ENCODE measurements at regions not wholly inside any gene's neighbourhood (a gene's known extent, or its start where the extent isn't known, plus 50 kb on each side); places are given as distances from the start of the nearest gene placed in this dataset.
A peak's percentile ranks its signal among the peaks of the same experiment; 100 is the strongest.
"Not testable (repeated sequence)": the region's sequence is repeated elsewhere in the genome, so short reads cannot be mapped to it uniquely, and the experiment has no call there.

DNA sequence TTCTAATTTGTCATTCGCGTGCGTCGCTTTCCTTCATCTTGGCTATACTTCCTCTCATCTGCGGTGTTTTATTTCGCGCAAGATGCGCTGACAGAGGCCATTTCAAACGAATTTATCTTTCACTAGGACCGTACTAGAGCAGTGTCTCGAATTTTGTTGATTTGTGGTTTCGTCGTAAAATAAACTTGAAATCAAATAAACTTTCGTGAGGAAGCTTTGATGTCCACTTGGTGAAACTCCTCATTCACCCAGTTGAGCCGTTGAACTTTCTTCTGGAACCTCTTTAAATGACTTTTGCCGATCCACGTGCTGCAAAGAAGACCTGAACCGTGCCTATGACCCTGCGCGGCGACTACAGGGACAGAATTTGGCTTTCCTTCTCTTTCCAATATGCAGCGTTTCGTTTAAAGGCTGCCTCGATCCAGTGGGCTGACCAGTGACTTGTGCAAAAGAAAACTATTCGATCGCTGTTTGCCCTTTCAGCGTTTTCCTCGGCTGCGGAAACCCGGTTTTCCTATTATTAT lies 163.9 kb upstream of the PPP1R3A start:
- DNase-seq (ENCODE audit: low read depth) = peak; percentile 10

DNA sequence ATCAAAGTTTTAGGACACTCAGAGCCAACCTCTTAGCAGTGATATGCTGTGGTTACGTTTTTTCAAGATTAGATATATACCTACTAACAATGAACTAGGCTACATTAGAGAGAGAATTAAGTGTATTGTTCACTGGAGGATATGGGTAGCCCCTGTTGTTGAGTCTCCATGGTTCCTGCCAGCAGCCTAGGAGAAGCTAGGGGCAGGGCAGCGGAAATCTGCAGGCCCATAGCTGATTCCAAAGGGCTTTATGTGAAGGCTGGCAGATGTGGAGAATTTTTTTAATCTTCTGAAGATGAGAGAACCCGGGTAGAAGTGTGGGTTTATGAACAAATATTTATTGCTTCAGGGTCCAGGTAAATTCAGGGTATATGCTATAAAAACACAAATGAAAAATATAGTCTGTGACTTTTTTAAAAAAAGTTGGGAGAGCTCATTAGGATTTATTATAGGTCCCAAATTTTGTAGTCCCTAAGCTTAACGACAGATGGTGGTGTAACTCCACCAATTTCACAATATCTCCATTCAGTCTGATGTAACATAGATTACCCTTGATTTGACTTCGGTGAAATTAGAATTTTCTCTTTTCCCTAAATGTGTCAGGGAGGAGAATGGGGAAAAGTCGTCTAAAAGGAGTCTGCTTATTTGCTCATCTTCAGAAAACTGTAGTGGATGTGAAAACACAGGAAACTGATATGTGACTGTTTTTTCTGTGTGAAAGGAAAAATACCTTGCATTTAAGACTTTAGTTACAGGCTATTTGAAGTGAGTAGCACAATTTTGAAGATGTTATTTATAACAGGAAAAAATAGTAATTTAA lies 163.0 kb upstream of the PPP1R3A start:
- DNase-seq (ENCODE audit: low read depth) = peak; percentile 63

GRCh38 chr7:114077158-114077524 lies 158.3 kb upstream of the PPP1R3A start:
- not testable (repeated sequence) for DNase-seq (ENCODE audit: low read depth)

GRCh38 chr7:114076392-114077157 lies 157.8 kb upstream of the PPP1R3A start:
- not testable (repeated sequence) for DNase-seq (ENCODE audit: low read depth)

DNA sequence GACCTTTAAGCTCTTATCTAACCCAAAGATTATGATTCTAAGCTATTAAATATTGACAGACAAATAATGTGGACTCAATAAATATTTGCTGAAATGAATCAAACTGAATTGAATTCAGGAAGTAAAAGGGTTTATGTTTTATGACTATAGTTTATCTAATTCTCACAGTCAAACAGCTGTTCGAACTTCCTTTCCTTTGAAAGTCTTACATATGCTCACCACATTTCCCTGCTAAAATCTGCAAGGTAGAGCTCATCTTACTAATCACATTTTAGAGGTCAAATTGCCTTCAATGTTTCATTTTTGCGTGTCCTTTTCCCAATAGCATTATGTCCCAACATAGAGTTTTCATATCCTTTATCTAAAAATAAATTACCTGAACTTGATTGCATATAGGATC lies 154.9 kb upstream of the PPP1R3A start:
- DNase-seq (ENCODE audit: low read depth) = no peak

DNA sequence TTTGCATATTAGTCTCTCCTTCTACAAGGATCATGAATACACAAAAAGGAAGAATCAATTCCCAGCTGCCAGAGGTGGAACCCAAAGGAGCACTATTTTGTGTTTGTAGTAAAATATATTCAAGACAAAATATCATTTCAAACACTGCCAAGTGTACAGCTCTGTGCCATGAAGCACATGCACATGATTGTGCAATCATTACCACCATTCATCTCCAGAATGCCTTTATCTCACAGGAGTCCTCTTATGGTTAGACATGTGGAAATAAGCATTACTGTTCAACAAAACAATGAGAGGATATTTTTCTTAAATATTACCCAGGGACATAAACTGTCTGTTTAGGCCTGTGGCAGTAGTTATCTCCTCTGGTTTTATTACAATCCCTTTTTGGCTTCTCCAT lies 151.4 kb upstream of the PPP1R3A start:
- DNase-seq (ENCODE audit: low read depth) = peak; percentile 55

DNA sequence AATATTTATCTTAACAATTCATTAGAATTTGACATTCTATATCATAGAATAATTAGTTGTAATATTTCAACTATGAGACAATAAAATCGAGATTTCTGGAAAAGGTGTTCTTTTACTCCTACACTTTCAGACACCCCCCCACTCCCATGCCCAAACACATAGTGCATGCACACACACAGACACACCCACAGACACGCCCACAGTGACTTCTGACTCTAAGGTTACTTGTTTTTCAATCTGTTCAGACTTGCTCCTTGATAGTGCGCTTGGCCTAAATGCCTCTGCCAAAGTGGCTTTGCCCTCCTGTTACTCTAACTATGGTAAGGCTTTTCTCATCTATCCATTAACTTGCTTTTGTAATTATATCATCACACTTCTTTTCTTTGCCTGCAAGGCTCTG lies 144.0 kb upstream of the PPP1R3A start:
- no peak for DNase-seq (ENCODE audit: low read depth)

- no peak for DNase-seq (ENCODE audit: low read depth)
Measured at GRCh38 chr7:114051871-114052331, 133.1 kb upstream of the PPP1R3A start.

- no peak for DNase-seq (ENCODE audit: low read depth)
Measured at GRCh38 chr7:114050571-114050970, 131.8 kb upstream of the PPP1R3A start.

DNA sequence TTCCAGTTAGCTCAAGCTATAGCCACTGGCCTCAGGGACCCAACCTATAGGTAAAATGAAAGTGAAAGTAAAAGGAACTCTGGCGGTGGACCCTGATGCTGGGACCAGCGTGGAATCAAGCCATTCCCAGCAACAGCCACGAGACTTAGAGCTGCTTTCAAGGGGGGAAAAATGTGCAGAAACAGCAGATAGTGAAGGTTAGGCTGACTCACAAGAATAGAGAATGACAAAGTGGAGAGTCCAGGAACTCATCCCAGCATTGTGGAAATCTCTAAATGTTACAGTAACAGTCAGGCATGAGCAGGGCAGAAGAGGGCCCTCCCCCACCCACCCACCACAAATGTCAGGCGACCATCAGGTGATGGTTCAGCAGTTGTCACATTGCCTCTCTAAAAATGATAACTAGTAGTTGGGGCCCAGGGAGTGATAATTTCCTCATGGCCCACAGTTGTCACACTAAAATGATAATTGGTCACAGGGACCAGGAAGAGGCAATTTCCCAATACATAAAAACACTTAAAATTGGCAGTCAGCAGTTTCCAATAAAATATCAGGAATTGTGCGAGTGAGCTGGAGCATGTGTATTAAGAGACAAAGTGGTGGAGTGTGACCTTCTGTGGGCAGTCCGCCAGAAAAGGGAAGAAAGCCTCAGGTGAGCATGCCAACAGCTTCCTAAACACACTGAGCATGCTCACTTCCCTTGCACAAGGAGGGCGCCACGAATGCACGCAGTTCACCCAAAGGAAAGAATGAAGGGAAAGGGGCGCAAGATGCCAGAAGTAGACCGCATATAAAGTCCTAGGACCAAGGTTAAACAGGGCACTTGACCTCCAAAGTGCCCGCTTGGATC lies 129.8 kb upstream of the PPP1R3A start:
- DNase-seq (ENCODE audit: low read depth) = peak; percentile 29

DNA sequence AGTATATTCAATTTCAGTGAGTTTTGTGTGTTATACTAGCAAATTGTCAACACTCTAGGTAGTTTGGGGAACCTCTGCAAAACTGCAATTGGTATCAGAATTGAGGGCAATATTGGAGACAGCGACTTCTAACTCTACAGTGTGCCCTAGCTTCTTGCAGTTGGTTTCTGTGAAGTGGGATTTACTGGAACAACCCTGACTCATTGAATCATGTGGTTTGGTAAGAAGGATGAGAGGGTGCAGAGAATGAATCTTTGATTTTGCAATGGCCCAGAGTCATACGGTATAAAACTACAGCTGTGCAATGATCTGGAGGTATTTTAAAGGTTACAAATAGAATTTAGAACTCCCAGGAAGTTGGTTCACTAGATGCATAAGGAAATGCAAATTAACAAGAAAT lies 129.1 kb upstream of the PPP1R3A start:
- peak; percentile 66 for DNase-seq (ENCODE audit: low read depth)

DNA sequence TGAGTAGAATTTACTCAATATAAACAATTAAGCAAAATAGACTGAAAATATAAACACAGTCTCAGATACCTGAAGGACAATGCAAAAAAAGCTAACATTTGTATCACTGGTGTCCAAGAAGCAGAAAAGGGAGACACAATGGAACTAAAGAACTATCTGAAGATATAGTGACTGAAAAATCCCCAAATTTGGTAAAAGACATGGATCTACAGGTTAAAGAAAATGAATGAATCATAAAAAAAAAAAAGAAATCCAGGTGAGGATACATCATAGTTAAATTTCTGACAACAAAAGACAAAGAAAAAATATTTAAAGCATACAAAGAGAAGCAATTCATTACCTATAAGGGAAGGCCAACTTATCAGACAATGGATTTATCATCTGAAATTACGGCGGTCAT lies 114.7 kb upstream of the PPP1R3A start:
- DNase-seq (ENCODE audit: low read depth) = no peak

DNA sequence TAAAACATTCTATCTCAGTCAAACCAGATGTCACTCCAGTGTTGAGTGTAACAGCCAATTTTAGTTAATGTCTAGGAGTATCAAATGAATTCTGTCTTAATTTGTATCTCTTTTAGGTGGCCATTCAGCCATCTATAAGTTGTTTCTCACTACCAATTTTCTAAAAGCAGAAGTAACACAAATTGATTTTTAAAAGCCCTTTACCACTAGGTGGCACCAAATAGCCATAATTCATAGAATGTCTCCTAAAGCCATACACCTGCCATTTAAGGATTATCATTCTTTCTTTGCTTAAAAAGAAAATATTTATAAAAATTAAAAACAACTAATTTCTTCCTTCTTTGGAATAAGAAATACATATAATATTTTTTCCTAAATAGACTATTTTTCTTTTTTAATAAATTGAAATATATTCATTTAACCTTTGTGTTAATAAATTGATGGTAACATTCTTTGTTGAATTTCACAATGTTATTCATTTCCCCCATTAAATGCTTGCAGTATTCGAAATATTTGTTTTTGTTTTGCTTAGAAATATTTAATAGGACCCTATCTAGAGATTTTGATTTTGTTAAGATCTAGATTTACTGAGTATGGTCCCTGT lies 107.8 kb upstream of the PPP1R3A start:
- peak; percentile 36 for DNase-seq (ENCODE audit: low read depth)

- DNase-seq (ENCODE audit: low read depth) = no peak
Measured at GRCh38 chr7:114021135-114021534, 102.3 kb upstream of the PPP1R3A start.

GRCh38 chr7:114008696-114009095 lies 89.9 kb upstream of the PPP1R3A start:
- no peak for DNase-seq (ENCODE audit: low read depth)

DNA sequence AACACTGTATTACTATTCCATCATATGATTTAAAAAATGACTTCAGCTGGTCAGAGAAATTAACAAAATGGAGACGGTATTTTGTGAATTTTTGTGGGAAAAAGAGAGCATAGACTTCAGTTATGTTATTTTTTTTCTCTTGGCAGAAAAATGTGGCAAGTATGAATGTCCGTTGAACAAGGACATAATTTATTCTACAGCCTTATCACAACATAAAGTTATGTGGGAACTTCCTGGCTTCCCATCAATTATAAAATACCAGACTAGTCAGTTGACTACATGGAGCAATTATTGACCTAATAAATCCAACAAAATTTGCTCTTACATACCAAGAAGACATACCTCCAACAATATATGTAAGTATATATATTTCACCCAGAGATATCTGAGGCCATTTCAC lies 88.6 kb upstream of the PPP1R3A start:
- no peak for DNase-seq (ENCODE audit: low read depth)

DNA sequence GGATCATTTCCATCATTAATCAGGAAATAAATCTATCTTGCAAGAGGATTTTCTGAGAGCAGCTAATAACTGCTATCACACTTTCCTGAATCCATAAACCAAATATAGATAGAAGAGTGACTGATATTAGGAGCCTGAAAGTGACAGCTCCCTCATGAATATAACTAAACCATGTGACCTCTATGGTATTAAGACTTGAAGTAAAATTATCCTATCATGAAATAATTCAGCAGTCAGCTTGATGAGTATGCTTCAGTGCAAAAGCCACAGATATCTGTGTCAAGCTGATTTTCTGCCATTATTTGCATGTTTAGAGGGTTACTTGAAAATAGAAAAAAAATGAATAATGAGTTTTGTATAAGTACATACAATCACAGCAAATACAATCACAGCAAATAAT lies 80.1 kb upstream of the PPP1R3A start:
- DNase-seq (ENCODE audit: low read depth) = no peak

- no peak for DNase-seq (ENCODE audit: low read depth)
Measured at GRCh38 chr7:113996405-113996804, 77.6 kb upstream of the PPP1R3A start.

DNA sequence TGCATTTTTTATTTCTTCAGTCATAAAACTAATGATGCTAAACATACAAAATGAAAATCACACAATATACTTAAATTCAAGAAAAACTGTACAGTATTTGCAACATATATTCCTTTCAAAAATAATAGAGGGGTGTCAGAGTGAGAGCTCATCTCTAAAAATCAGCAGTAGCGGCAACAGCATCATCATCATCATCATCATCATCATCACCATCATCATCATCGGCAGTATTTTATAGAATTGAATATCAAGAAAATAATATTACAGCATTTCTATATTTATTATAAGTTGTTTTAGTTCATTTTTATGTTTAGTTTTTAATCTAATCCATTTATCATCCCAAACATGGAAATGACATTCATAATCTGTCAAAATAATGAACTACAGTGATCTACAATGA lies 67.4 kb upstream of the PPP1R3A start:
- DNase-seq (ENCODE audit: low read depth) = no peak

DNA sequence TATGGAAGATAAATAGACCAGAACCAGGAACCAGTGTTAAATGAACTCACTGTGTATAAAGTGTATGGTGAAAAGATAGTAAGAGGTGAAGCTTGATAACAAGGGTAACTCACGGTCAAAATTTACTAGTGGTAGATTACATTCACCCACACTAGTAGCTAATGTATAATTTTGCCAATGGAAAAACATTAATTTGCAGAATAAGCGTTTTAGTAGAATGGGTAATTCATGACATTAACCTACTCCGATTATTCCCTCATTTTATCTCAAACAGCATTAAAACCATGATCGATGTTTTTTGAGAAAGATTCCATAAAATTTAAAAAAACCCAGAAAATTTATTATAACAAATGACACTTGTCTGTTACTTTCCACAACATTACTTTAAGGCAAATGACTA lies 57.7 kb upstream of the PPP1R3A start:
- no peak for DNase-seq (ENCODE audit: low read depth)

GRCh38 chr7:113968713-113969112 lies 49.9 kb upstream of the PPP1R3A start:
- no peak for DNase-seq (ENCODE audit: low read depth)

Measured in fibroblast of gingiva (primary cell).